ENCODE measurements at regions not wholly inside any gene's neighbourhood (a gene's known extent, or its start where the extent isn't known, plus 50 kb on each side); places are given as distances from the start of the nearest gene placed in this dataset.

DNA sequence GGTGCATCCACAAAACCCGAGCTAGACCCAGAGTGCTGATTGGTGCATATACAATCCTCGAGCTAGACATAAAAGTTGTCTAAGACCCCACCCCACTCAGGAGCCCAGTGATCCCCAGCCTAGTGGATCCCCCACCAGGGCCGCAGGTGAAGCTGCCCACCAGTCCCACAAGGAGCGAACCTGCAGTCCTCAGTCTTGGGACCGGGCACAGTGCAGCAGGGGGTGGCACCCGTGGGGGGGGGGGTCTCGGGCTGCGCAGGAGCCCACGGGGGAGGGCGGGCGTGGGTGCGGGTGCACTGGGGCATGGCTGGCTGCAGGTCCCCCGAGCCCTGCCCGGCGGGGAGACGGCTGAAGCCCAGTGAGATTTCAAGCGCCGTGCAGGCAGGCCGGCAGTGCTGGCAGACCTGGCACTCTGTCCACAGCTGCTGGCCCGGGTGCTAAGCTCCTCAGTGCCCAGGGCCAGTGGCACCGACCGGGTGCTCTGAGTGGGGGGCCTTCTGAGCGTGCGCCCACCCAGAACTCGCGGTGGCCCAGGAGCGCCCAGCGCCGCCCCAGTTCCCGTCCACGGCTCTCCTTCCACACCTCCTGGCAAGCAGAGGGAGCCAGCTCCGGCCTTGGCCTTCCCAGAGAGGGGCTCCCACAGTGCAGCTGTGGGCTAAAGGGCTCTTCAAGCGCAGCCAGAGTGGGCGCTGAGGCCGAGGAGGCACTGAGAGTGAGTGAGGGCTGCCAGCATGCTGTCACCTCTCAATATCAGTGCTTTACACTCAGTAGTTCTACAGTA lies 989.1 kb downstream of the FAM181B start:
- DNase-seq (ENCODE audit: low spot score) = no peak

DNA sequence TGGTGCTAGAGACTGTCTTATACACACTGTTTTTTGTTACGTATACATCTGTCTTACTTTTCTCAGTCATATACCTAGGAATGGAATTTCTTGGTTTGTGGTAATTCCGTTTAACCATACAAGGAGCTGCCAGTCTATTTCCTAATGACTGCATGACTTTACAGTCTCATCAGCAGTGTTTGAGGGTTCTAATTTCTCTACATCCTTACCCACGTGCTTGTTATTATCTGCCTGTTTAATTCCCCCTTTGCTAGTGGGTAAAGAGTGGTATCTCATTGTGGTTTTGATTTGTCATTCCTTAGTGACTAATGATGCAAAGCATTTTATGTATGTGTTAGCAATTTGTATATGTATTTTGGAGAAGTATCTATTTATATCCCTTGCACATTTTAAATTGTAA lies 1008.0 kb downstream of the FAM181B start:
- no peak for DNase-seq (ENCODE audit: low spot score)

DNA sequence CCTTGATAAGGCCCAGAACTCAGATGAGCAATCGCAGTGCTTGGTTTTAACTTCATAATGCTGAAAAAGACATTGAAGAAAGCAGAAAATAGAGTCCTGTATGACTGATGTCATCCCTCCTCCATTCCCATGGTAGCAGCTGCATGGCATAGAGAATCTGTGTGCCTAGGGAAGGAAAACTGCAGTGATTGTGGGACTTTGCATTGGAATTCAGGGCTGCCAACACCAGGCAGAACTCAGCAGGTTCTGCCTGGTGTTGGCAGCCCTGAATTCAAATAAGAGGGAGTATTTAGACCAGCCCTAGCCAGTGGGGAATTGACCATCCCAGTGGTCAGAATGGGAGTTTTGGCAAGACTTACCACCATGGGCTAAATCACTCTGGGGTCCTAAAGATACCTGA lies 1016.0 kb downstream of the FAM181B start:
- DNase-seq (ENCODE audit: low spot score) = no peak

DNA sequence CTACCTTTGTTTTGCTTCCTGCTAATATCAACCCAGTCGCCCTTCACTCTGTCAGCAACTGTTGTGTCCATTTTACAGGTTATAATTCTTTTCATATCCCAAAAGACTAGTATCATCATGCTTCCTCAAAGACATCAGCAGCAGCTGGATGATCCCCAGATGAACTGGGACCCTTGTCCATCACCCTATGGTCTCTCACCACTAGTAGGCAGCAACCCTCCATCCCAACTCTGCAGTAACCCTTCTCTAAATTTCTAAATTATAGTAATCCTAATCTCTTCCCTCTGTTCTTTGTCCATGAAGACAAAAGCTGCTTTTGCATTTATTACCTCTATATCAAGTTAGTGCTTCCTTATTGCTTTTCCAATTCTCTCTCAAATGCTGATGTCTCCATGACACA lies 1025.8 kb downstream of the FAM181B start:
- DNase-seq (ENCODE audit: low spot score) = no peak

DNA sequence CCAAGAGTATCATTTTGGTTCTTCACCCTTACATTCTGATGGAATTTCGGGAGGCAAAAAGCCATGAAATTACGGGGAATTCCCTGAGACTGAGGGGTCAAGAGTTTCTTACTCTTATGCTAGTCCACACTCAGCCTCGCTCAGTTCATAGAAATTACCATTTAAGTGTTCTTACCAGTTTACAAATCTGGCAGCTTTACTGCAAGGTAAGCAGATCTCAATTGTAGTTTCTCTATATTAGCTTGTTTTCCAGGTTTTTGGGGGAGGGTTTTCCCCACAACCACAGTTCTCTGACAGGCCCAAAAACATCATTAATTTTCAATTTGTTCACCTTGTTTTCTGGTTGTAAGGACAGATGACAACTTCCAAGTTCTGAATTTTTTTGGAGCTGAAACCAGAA lies 1028.4 kb downstream of the FAM181B start:
- no peak for DNase-seq (ENCODE audit: low spot score)

DNA sequence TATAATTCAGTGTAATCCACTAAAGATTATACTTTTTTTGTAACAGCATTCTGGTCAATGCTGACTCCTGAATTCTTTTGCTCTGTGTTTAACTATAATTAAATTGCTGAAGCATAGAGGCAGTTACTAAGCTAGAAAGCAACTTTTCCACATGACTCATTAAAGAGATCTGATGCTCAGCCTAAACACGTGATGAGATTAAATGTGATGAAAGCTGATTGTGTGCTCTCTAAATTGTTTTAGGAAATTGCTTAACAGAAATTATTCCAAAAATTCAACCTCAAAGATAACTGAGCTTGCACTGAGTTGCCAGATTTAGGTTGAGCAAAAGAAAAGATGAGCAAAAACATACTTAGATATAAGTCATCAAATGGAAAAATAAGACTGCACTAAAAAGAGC lies 1033.6 kb downstream of the FAM181B start:
- no peak for DNase-seq (ENCODE audit: low spot score)

DNA sequence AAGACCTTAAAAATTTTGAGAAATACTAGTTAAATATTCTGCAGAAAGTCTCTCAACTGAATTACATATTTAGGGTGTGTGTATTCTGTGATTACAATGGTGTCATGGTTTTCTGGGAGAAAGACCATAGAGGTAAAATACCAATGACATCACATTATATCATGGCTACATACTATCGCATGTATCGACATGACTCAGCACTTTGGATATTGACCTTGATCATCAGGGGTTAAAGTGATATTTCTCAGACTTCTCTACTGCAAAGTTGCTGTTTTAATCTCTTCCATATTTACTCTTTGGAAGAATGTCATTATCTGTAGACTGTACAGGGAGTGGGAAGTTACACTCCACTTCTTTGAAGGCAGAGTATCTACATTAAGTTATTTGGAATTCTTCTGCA lies 1046.6 kb downstream of the FAM181B start:
- DNase-seq (ENCODE audit: low spot score) = no peak

DNA sequence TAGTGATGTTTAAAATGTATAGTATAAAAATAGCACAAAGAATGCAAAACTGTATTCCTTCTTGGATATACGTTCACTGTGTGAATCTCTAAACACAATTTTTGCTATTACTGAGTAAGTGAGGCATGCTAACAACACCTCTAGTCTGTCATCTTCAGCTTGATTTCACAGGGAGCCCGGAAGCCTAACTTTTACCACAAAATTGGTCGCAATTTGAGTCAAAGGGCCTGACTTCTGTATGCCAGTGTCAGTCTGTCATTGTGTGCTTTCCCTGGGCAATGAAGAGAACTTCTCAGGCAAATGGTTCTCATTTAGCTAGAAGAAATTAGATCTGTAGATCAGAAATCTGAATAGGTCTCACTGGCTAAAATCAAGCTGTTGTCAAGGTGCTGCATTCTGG lies 1059.5 kb downstream of the FAM181B start:
- DNase-seq (ENCODE audit: low spot score) = no peak

DNA sequence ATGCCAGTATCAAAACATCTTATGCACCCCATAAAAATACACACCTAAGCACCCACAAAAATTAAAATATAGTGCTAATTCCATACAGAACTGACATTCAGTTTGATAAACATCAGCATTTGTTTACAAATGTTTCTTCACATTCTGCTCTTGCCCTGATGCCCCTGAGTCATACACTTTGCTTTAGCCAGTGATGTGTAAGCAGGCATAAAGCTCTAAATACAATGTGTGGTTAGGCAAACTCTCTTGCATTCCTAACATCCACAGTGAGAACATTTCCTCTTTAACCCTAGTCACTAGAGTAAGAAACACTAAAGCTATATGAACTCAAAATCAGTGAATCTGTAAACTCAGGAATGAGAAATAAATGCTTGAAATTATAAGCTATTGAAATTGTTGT lies 1060.7 kb downstream of the FAM181B start:
- DNase-seq (ENCODE audit: low spot score) = no peak

DNA sequence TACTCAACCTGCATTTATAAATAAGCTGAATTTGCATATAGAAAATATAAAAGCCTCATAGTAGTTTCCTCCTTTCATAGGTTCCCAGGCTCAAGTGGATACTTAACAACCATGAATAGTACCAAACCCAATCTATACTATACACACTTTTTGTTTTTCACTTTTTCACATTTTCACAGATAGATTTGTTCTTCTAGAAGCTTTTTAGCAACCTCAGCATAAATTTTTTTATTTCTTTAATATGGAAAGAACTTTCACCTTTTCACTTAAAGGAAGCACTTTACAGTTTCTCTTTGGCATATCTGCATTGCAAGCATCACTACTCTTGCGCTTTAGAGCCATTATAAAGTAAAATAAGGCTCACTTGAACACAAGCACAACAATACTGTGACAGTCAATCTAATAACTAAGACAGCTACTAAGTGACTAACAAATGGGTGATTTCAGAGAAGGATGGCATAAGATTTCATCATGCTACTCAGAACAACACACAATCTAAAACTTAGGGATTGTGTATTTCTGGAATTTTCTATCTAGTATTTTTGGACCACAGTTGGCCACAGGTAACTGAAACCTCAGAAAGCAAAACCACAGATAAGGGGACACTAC lies 1063.6 kb downstream of the FAM181B start:
- DNase-seq (ENCODE audit: low spot score) = no peak

DNA sequence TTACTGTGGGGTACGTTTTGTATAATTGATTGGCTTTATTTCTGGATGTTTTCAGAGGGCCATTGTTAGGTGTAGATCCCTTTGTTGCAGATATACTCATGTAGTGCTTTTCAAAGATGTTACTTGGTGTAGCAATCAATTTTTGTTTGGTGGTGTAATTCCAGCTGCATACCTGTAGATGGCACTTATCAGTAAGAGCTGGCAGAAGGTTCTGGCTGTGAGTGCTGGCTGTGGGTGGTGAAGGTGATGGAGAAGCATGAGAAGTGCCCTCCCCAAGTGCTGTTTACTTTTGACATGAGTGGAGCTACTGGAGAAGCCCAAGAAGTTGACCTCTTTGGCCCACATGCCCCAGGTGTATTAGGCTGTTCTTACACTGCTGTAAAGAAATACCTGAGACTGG lies 1074.9 kb downstream of the FAM181B start:
- DNase-seq (ENCODE audit: low spot score) = peak; percentile 13

DNA sequence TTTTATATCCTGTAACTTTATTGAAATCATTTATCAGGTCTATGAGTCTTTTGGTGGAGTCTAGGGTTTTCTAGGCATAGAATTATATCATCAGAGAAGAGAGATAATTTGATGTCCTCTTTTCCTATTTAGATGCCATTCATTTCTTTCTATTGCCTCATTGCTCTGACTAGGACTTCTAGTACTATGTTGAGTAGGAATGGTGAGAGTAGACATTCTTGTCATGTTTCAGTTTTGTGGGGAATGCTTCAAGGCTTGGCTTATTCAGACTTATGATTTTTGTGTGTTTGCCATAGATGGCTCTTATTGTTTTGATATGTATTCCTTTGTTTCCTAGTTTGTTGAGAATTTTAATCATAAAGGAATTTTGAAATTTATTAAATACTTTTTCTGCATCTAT lies 1078.3 kb downstream of the FAM181B start:
- no peak for DNase-seq (ENCODE audit: low spot score)

DNA sequence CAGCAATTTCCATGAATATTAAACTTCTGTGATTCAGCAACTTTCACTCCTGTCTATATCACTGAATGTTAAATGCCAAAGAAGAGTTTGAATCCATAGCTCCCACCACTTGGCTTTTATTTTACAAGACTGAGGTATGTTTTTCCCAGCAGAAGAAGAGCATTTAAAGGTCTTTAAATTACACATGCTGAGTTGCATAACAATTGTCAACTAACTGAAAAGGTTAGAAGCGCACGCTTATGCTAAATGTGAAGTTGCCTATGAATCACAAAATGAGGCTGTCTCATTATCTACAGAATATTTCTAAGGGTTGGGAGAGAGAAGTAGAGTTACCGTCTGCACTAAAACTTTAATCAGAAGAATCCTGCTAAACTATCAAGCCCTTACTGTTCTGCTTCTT lies 1086.3 kb downstream of the FAM181B start:
- DNase-seq (ENCODE audit: low spot score) = no peak

DNA sequence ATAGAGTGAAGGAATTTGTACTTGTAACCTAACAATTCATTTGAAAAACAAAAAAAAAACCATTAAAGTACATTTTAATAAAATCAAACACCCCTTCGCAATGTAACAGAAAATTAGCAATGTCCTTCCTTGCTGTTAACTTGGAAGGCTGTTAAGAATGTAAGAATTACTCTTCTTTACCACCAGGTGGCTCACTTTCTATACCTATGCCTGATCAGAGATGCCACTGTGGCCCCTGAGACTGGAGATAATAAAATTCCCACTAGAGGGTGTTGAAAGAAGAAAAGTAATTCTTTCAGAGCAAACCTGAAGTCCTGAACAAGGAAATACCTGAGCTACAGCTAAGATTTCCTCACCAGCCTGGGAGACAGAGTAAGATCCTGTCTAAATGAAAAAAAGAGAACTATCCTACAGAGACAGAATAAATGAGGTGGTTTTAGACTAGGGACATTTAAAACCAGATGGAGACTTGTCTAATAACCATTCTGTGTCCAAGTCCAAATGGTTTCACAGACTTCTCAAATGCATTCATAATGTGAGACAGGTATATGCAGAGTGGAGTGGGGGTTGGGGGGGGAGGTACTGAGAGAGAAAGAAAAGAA lies 1089.3 kb downstream of the FAM181B start:
- peak; percentile 58 for DNase-seq (ENCODE audit: low spot score)

DNA sequence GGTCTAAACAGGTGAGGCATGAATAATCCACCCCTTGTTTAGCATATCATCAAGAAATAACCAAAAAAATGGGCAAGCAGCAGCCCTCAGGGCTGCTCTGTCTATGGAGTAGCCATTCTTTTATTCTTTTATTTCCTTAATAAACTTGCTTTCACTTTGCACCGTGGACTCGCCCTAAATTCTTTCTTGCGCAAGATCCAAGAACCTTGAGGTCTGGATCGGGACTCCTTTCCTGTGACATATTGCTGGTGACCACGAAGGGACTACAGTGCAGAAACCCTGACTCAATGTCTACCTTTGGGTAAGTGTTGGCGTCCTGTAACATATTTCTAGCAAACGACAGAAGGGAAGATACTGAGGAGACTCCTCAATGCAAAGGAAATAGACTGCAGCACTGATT lies 1099.2 kb downstream of the FAM181B start:
- DNase-seq (ENCODE audit: low spot score) = no peak

DNA sequence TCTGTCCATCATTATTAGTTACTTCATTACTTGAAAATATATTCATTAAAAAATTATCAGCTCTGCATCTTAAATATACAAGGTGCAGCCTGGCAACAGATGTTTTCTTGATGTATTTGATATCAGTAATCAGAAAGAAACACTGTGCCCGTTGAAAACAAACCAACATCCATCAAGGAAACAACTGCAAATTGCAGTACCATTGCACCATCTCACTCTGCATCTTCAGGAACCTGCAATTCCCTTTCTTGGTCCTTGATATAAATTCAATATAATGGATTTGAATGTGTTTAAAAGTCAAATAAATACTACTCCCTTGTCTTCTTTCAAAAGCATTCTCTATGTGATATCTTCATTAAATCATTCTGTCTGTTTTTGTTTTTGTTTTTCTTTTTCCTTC lies 1131.2 kb downstream of the FAM181B start:
- DNase-seq (ENCODE audit: low spot score) = no peak

DNA sequence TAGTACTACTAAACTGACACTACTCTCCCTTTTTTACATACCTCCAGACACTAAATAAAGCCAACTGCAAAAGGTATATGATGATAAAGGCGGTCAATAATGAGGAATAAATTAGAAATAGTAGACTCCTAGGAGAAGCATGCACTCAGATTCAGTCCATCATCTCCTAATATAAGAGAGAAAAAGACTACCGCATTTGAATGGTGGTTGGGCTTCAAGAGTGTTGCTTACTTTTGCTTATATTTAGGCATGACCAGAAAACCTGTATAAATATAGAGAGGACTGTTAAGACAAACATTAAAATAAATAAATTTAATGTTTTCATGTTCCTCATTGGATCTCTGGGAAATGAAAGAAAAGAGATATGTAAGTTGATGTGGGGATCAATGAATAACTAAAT lies 1137.0 kb downstream of the FAM181B start:
- DNase-seq (ENCODE audit: low spot score) = no peak

DNA sequence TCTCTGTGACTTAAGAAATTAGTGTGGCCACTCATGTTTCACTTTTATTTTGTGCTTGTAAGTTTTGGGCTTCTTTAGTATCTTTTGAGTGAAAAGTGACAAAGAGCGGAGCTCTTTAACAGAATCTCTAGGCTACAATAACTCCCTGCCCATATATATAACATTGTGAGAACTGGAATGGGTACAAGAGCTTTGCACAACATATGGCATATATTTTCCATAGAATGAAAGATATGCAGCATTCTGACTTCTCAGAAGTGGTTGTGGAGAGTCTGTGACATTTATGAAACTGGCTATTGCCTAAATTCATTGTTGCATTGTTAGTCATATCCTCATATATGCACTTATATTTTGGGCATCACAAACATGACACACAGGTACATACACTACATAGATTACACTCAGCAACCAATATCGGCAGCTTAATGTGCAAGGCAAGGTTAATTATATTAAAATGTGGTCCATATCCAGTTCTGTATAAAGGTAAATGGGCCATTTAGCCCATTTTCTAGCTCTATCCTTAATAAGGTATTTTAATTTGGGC lies 1148.2 kb downstream of the FAM181B start:
- DNase-seq (ENCODE audit: low spot score) = no peak

DNA sequence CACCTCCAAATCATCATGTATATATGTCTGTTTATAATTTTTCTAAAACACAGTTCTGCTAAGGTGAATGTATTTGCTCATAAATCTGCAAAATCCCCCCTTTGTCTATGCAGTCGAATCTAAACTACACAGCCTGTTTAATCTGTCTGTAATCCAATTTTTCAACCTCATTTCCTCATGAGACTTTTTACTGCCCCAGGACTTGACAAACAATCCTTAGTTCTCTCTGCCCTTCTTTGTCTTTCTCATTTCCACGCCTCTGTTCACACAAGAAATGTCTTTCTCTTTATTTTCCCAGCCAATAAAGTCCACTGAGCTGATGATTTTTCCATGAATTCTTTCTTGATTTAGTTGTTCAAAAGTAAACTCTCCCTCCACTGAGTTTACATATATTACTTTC lies 1154.3 kb downstream of the FAM181B start:
- DNase-seq (ENCODE audit: low spot score) = no peak

DNA sequence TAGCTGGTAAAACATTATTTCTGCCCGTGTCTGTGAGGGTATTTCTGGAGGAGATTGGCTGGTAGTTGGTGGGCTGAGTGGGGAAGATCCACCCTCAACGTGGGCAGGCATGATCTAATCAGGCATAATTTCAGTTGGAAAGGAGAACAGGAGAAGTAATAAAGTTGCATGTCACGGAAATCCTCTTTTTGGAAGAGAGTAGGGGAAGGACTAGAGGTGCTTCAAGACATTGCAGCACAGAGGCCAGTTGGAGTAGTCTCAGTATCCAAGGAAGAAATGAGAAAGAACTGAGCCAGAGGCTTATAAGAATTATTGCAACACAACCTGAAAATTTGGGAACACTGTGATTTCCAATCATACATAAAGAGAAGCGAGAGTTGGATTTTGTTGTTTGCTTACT lies 1155.1 kb downstream of the FAM181B start:
- no peak for DNase-seq (ENCODE audit: low spot score)

DNA sequence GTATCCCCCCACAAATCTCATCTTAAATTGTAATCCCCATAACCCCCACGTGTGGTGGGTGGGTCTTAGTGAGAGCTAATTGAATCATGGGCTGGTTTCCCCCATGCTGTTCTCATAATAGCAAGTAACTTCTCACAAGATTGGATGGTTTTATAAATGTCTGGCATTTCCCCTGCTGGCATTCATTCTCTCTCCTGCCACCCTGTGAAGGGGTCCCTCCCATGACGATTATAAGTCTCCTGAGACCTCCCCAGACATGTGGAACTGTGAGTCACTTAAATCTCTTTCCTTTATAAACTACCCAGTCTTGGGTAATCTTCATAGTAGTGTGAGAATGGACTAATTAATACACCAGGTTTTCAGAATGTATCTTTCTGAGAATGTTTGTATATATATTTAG lies 1159.4 kb downstream of the FAM181B start:
- DNase-seq (ENCODE audit: low spot score) = no peak

DNA sequence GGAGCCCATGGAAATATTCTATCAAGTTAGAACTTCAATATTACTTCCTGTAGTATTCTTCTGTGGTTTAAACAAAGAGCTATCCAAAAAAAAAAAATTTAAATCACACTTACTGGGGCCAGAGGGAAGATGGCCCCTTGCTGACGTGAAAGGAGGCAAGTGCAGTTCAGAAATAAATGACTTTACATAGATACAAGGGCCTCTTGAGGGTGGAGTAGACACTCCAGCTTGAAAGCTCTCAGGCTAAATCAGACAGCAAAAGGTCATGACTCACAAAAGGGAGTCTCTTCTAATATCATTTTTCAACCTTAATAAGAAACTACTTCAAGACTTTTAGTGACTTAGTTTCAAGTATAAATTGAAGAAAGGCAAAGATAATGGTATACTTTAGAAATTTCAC lies 1160.3 kb downstream of the FAM181B start:
- DNase-seq (ENCODE audit: low spot score) = no peak

DNA sequence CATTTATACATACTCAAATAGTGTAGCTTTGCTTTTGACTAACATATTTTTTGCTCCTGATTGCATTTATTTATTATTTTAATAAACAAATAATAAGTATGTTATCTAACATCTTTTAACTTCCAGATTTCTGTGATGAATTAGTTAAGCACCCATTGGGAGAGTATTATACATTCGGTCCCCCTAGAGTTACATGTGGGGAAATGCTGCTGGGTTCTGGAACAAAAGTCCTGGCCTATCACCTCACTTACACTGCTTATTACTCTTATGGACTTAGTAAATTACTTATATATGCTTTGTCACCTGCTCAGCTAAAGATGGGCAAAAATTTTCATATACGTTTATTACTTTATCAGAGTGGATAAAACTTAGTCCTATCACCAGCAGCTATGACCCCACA lies 1163.0 kb downstream of the FAM181B start:
- DNase-seq (ENCODE audit: low spot score) = no peak
